Mesenchymal stem cell (in vitro differentiated cells and primary cell): ENCODE measurements at regions not wholly inside any gene's neighbourhood (a gene's known extent, or its start where the extent isn't known, plus 50 kb on each side); places are given as distances from the start of the nearest gene placed in this dataset.
"Not testable (repeated sequence)": the region's sequence is repeated elsewhere in the genome, so short reads cannot be mapped to it uniquely, and the experiment has no call there.

Source experiments
- DNase-seq: peaks from one replicate; pipeline ENCODE4 v3.0.0-alpha.2; 2013
- H2AFZ ChIP-seq: one replicate; pipeline ENCODE4 v1.6.1; 2013; ENCODE audit warnings: low read depth, mild to moderate bottlenecking, control low read depth, inconsistent platforms, low read length, moderate library complexity
- H2AK5ac ChIP-seq: 2 replicates; pipeline ENCODE4 v1.6.1; 2013; ENCODE audit warnings: low read length, moderate library complexity, mild to moderate bottlenecking, inconsistent platforms; ENCODE audit not compliant: severe bottlenecking
- H2BK120ac ChIP-seq: one replicate; pipeline ENCODE4 v1.6.1; 2013; ENCODE audit warnings: low read depth, mild to moderate bottlenecking, inconsistent platforms, low read length, moderate library complexity
- H2BK12ac ChIP-seq, 2 experiments: one replicate each; pipeline ENCODE4 v1.6.1; 2013; ENCODE audit warnings: inconsistent platforms in 2 of 2, low read length in 2 of 2, mild to moderate bottlenecking in 2 of 2, moderate library complexity in 2 of 2, control low read depth in 1 of 2
- H2BK15ac ChIP-seq: one replicate; pipeline ENCODE4 v1.6.1; 2013; ENCODE audit warnings: mild to moderate bottlenecking, low read depth, inconsistent platforms; ENCODE audit not compliant: poor library complexity, severe bottlenecking
- H2BK5ac ChIP-seq: 2 replicates; pipeline ENCODE4 v1.6.1; 2013; ENCODE audit warnings: low read depth, mild to moderate bottlenecking, low read length, control low read depth, inconsistent platforms; ENCODE audit not compliant: poor library complexity, severe bottlenecking
- H3K14ac ChIP-seq, 2 experiments: one replicate each; pipeline ENCODE4 v1.6.1; 2013; ENCODE audit warnings: inconsistent platforms in 2 of 2, low read length in 2 of 2, control low read depth in 1 of 2, mild to moderate bottlenecking in 1 of 2, moderate library complexity in 1 of 2
- H3K18ac ChIP-seq, 2 experiments: one replicate each; pipeline ENCODE4 v1.6.1; 2013; ENCODE audit warnings: inconsistent platforms in 2 of 2, low read length in 2 of 2, control low read depth in 1 of 2, low read depth in 1 of 2, mild to moderate bottlenecking in 1 of 2
- H3K23ac ChIP-seq, 2 experiments: one replicate each; pipeline ENCODE4 v1.6.1; 2013; ENCODE audit warnings: inconsistent platforms in 2 of 2, low read length in 2 of 2, mild to moderate bottlenecking in 2 of 2, moderate library complexity in 2 of 2, control low read depth in 1 of 2
- H3K27ac ChIP-seq: 2 replicates; pipeline ENCODE4 v1.5.1; 2013; ENCODE audit warnings: mild to moderate bottlenecking, moderate library complexity, low read length, control low read depth, inconsistent platforms; ENCODE audit not compliant: poor library complexity, severe bottlenecking
- H3K27me3 ChIP-seq, 2 experiments: 2 replicates each; pipeline versions ENCODE4 v1.6.1 to v1.7.0; 2013; ENCODE audit warnings: low read length in 2 of 2, mild to moderate bottlenecking in 2 of 2, moderate library complexity in 2 of 2, control low read depth in 1 of 2, inconsistent platforms in 1 of 2; ENCODE audit not compliant: control insufficient read depth in 1 of 2, insufficient read depth in 1 of 2
- H3K36me3 ChIP-seq, 2 experiments: 2 replicates each; pipeline versions ENCODE4 v1.6.1 to v1.7.0; 2013; ENCODE audit warnings: low read length in 2 of 2, control low read depth in 1 of 2, inconsistent platforms in 1 of 2, low read depth in 1 of 2, mild to moderate bottlenecking in 1 of 2; ENCODE audit not compliant: insufficient read depth in 2 of 2, control insufficient read depth in 1 of 2
- H3K4ac ChIP-seq, 2 experiments: one replicate each; pipeline ENCODE4 v1.6.1; 2013; ENCODE audit warnings: inconsistent platforms in 2 of 2, low read length in 2 of 2, mild to moderate bottlenecking in 2 of 2, moderate library complexity in 2 of 2, control low read depth in 1 of 2, low read depth in 1 of 2
- H3K4me1 ChIP-seq: 2 replicates; pipeline ENCODE4 v1.6.1; 2013; ENCODE audit warnings: low read depth, low read length, control low read depth; ENCODE audit not compliant: control insufficient read depth, insufficient read depth
- H3K4me2 ChIP-seq: 2 replicates; pipeline ENCODE4 v1.6.1; 2013; ENCODE audit warnings: low read length, mild to moderate bottlenecking, inconsistent platforms; ENCODE audit not compliant: poor library complexity, severe bottlenecking
- H3K4me3 ChIP-seq, 2 experiments: 2 replicates each; pipeline versions ENCODE4 v1.5.1 to v1.7.0; 2013; ENCODE audit warnings: low read length in 2 of 2, mild to moderate bottlenecking in 2 of 2, control low read depth in 1 of 2, low read depth in 1 of 2; ENCODE audit not compliant: insufficient read depth in 1 of 2
- H3K79me1 ChIP-seq: replicated peaks from 2 replicates; pipeline ENCODE4 v1.6.1; 2013; ENCODE audit warnings: mild to moderate bottlenecking, control low read depth, low read length, inconsistent platforms; ENCODE audit not compliant: poor library complexity, severe bottlenecking
- H3K9ac ChIP-seq: 2 replicates; pipeline ENCODE4 v1.7.0; 2013; ENCODE audit warnings: mild to moderate bottlenecking, low read length, moderate library complexity
- H3K9me3 ChIP-seq: 2 replicates; pipeline ENCODE4 v1.7.0; 2013; ENCODE audit warnings: mild to moderate bottlenecking, low read length; ENCODE audit not compliant: control insufficient read depth
- H4K8ac ChIP-seq: one replicate; pipeline ENCODE4 v1.6.1; 2013; ENCODE audit warnings: inconsistent platforms, mild to moderate bottlenecking, low read length, moderate library complexity
- H4K91ac ChIP-seq: one replicate; pipeline ENCODE4 v1.6.1; 2013; ENCODE audit warnings: mild to moderate bottlenecking, low read length, inconsistent platforms
- WGBS: methylation state at CpG from one replicate; pipeline ENCODE4 v1.1.7; 2013; ENCODE audit warnings: mixed read lengths; 5-methylcytosine and 5-hydroxymethylcytosine counted together

DNA sequence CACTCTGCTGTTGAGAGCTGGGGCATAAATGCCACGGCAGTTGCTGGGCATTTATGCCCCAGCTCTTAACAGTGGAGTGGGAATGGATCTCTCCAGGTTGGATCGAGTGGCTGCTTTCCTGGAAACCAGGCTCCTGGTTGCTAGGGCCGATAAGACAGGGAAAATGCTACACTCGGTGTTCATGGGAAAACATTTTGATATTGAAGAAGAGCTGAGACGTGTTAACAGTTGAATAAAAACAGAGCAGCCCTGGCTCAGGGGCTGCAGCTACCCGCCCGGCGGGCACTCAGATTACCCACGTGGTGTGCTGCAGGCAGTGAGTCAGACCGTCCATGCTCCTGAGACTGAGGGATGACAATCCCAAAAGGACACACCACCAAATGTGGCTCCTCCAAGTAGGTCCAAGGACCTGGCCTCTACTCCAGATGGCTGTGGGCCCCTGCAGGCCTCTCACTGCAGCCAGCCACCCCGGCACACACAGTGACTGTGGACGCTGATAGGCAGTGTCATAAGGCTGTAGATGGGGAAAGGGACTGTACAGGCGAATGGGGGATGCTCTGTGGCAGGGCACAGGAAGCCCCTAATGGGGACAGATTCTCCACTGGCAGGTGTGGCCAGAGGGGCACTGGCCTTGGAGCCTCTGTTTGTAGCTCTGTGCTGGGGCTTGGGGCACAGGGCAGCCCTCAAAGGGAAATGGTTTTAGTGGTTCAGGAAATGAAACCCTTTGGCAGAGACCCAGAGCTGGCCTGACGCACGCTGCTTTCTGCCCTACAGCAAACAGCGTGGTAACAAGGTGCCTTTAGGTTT is 237.8 kb downstream of the LY86 start:
- Histone ChIP-seq H2BK120ac (no peak overlapping the region), H3K27me3 (peaks cover 17 to 38% of the 10 kb centered on the region in 2 experiments), H3K23ac (peak overlapping the region in 1 of 2 experiments; percentile 34), H3K4me3 (peak overlapping the region in 1 of 2 experiments; percentile 21), H3K9ac (no peak overlapping the region), H3K27ac (no peak overlapping the region), H3K14ac (no peak overlapping the region), H4K91ac (no peak overlapping the region), H2AFZ (no peak overlapping the region), H3K79me1 (no peaks in the 10 kb centered on the region), H4K8ac (no peak overlapping the region), H2BK5ac (no peak overlapping the region), H3K36me3 (no peaks in the 10 kb centered on the region), H3K18ac (peak overlapping the region in 1 of 2 experiments; percentile 3), H3K4ac (no peak overlapping the region), H3K9me3 (no peaks in the 10 kb centered on the region), H3K4me2 (no peak overlapping the region), H2AK5ac (no peak overlapping the region), H3K4me1 (no peaks in the 10 kb centered on the region), H2BK12ac (peak overlapping the region in 1 of 2 experiments; percentile 24), H2BK15ac (no peak overlapping the region)
- 85% methylated on average over 16 of the region's 16 CpGs for WGBS
- DNase-seq, result no peak

- no peak overlapping the region for H4K8ac ChIP-seq
- H3K27ac ChIP-seq, result no peak overlapping the region
- H3K14ac ChIP-seq, result no peak overlapping the region
- H3K79me1 ChIP-seq, result no peaks in the 10 kb centered on the region
- H2BK120ac ChIP-seq, result no peak overlapping the region
- no peak overlapping the region for H3K23ac ChIP-seq
- H3K36me3 ChIP-seq, result no peaks in the 10 kb centered on the region
- no peak overlapping the region for H2BK12ac ChIP-seq
- no peak overlapping the region for H2BK15ac ChIP-seq
- no peak overlapping the region for H3K4me2 ChIP-seq
- no peak overlapping the region for H3K4me3 ChIP-seq
- peaks cover 17 to 40% of the 10 kb centered on the region in 2 experiments for H3K27me3 ChIP-seq
- H3K9me3 ChIP-seq, result no peaks in the 10 kb centered on the region
- H3K18ac ChIP-seq, result no peak overlapping the region
- no peak for DNase-seq
- no peak overlapping the region for H3K4ac ChIP-seq
- H3K9ac ChIP-seq, result no peak overlapping the region
- H2AK5ac ChIP-seq, result no peak overlapping the region
- WGBS, result 85% methylated on average over 9 of the region's 10 CpGs
- no peak overlapping the region for H2AFZ ChIP-seq
- H4K91ac ChIP-seq, result no peak overlapping the region
- H3K4me1 ChIP-seq, result no peaks in the 10 kb centered on the region
- H2BK5ac ChIP-seq, result no peak overlapping the region
Observed at GRCh38 chr6:6826961-6827360, 238.4 kb downstream of the LY86 start.

DNA sequence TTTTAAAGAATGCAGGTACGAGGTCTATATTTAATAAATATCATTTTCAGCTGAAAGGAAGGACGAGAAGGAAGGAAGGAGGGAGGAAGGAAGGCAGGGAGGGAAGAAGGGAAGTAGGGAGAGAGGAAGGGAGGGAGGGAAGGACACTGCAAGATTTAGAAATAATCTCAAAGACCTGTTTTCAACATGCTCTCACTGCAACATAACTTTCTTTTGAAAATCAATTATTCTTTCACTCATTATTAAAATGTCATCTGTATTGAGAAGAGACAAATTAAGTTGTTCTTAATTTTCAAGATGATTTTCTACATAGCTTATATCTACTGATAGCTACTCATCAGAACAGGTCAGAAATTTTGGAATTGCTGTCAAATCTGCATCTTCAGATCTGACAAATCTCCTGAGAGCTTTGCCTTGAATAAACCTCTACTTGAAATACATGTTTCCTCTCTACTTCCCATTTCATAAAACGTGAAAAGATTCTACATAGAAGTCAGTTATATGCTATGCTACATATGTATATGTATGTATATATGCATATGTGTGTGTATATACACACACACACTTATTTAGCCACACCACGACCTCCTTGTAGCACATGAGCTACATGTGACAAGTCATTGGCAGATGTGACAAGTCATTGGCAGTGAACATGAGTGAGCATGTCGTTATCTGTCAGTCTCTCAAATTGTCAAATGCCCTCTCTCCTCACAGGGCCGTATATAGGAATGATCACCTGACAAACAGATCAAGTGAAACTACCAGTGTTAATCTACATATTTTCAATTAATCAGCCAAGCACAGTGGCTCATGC is 241.6 kb downstream of the LY86 start:
- Histone ChIP-seq H3K4ac (no peak overlapping the region), H2BK15ac (no peak overlapping the region), H3K9ac (no peak overlapping the region), H3K23ac (no peak overlapping the region), H2BK120ac (no peak overlapping the region), H2BK12ac (no peak overlapping the region), H3K27me3 (peaks cover 0 to 29% of the 10 kb centered on the region in 2 experiments), H2AFZ (no peak overlapping the region), H4K91ac (no peak overlapping the region), H3K27ac (no peak overlapping the region), H2AK5ac (no peak overlapping the region), H3K18ac (no peak overlapping the region), H3K9me3 (no peaks in the 10 kb centered on the region), H3K36me3 (no peaks in the 10 kb centered on the region), H2BK5ac (no peak overlapping the region), H3K14ac (no peak overlapping the region), H4K8ac (no peak overlapping the region), H3K4me2 (no peak overlapping the region), H3K4me1 (no peaks in the 10 kb centered on the region), H3K79me1 (no peaks in the 10 kb centered on the region), H3K4me3 (no peak overlapping the region)
- WGBS, result 81% methylated on average over 5 of the region's 6 CpGs
- no peak for DNase-seq

- not testable (repeated sequence) for H4K8ac ChIP-seq, H3K18ac ChIP-seq, H3K14ac ChIP-seq, H4K91ac ChIP-seq, H2AFZ ChIP-seq, H3K4me1 ChIP-seq, H3K9ac ChIP-seq, H3K27ac ChIP-seq, H3K4me2 ChIP-seq, H3K79me1 ChIP-seq, DNase-seq, H2BK12ac ChIP-seq, H3K23ac ChIP-seq, H2BK5ac ChIP-seq, H2AK5ac ChIP-seq, H3K36me3 ChIP-seq, H2BK120ac ChIP-seq, H2BK15ac ChIP-seq, H3K4ac ChIP-seq, H3K9me3 ChIP-seq, H3K4me3 ChIP-seq
- peaks cover 0 to 23% of the 10 kb centered on the region in 2 experiments for H3K27me3 ChIP-seq
Observed at GRCh38 chr6:6830686-6831063, 242.2 kb downstream of the LY86 start.
